HEK293 (cell line): ENCODE measurements at regions not wholly inside any gene's neighbourhood (a gene's known extent, or its start where the extent isn't known, plus 50 kb on each side); places are given as distances from the start of the nearest gene placed in this dataset.

Source experiments
- GLIS2 ChIP-seq: fragments of 450-650 bp; formaldehyde crosslinking; IDR thresholded peaks from 2 replicates; pipeline ENCODE4 v1.5.1; 2016; ENCODE audit warnings: missing biosample characterization, missing genetic modification characterization
- HOXC10 ChIP-seq: sonication (generic); formaldehyde crosslinking; IDR thresholded peaks from 2 replicates; pipeline ENCODE4 v1.8.1; 2023; ENCODE audit warnings: mild to moderate bottlenecking, missing genetic modification reagents
- KLF10 ChIP-seq: fragments of 450-650 bp; IDR thresholded peaks from 2 replicates; pipeline ENCODE4 v1.5.1; 2018; ENCODE audit warnings: missing biosample characterization, mild to moderate bottlenecking, missing genetic modification characterization
- OSR2 ChIP-seq: fragments of 450-650 bp; formaldehyde crosslinking; IDR thresholded peaks from 2 replicates; pipeline ENCODE4 v1.5.1; 2016; ENCODE audit warnings: missing biosample characterization, missing genetic modification characterization
- ZIC2 ChIP-seq: fragments of 450-650 bp; formaldehyde crosslinking; IDR thresholded peaks from 2 replicates; pipeline ENCODE4 v1.5.1; 2016; ENCODE audit warnings: missing biosample characterization, missing genetic modification characterization
- ZNF24 ChIP-seq: fragments of 450-650 bp; formaldehyde crosslinking; IDR thresholded peaks from 2 replicates; pipeline ENCODE4 v1.5.1; 2016; ENCODE audit warnings: missing biosample characterization, missing genetic modification characterization
- ZNF248 ChIP-seq: fragments of 450-650 bp; formaldehyde crosslinking; IDR thresholded peaks from 2 replicates; pipeline ENCODE4 v1.5.1; 2017; ENCODE audit warnings: missing biosample characterization, missing genetic modification characterization
- ZNF449 ChIP-seq: fragments of 450-650 bp; formaldehyde crosslinking; IDR thresholded peaks from 2 replicates; pipeline ENCODE4 v1.5.1; 2017; ENCODE audit warnings: missing biosample characterization, mild to moderate bottlenecking, missing genetic modification characterization, moderate library complexity
- ZNF629 ChIP-seq: fragments of 450-650 bp; formaldehyde crosslinking; IDR thresholded peaks from 2 replicates; pipeline ENCODE4 v1.5.1; 2017; ENCODE audit warnings: missing biosample characterization, missing genetic modification characterization
- TF ChIP-seq, protein P1 (sequence below): fragments of 450-650 bp; formaldehyde crosslinking; IDR thresholded peaks from 2 replicates; pipeline ENCODE4 v1.5.1; 2016; ENCODE audit warnings: missing biosample characterization, missing genetic modification characterization
- TF ChIP-seq, protein P2 (sequence below): IDR thresholded peaks from 2 replicates; pipeline ENCODE4 v1.6.1; 2011; ENCODE audit warnings: mild to moderate bottlenecking, low read depth, low read length, borderline replicate concordance

DNA sequence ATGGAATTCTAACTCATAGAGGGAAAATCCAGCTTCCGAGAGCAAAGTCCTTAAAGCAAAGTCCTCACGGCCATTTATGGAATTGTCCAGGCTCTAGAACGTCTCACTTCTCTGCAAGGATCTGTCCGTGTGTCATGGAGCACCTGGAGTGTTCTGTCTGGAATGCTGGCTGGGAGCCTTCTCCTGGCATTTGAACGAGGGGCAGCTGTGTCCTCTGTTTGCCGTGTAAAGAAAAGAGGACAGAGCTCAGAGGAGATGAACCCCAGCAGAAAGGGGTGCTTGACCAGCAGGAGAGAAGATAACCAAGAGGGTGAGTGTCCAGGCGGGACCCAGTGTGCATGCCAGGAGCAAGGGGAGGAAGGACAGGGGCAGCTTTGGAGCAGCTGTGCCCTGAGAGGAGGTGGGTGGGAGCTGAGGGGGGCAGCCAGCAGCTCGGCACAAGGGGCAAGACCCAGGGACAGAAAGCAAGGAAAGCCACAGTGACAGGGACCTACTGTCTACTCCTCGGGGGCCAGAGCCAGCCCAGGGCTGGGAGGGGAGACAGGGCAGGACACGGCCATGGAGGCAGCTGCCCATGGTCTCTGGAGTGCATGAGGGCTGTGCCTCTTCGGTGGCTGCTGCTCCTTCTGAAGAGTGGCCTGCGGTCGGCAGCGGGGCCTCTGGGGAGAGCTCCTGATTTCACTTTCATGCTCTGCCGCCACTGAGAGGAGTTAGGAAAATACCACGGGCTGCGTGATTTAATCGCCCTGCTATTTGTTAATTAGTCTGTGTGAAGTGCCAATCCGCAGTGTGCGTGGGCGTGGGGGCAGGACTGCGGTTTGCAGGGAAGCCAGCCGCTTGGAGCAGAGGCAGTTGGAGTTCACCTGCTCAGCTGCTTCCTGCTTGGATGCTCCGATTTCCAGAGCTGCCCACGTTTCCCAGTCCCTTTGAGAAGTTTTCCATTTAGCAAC is 149.3 kb upstream of the SHH start:
- TF ChIP-seq, protein P1, sequence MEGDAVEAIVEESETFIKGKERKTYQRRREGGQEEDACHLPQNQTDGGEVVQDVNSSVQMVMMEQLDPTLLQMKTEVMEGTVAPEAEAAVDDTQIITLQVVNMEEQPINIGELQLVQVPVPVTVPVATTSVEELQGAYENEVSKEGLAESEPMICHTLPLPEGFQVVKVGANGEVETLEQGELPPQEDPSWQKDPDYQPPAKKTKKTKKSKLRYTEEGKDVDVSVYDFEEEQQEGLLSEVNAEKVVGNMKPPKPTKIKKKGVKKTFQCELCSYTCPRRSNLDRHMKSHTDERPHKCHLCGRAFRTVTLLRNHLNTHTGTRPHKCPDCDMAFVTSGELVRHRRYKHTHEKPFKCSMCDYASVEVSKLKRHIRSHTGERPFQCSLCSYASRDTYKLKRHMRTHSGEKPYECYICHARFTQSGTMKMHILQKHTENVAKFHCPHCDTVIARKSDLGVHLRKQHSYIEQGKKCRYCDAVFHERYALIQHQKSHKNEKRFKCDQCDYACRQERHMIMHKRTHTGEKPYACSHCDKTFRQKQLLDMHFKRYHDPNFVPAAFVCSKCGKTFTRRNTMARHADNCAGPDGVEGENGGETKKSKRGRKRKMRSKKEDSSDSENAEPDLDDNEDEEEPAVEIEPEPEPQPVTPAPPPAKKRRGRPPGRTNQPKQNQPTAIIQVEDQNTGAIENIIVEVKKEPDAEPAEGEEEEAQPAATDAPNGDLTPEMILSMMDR (tag by site-specific recombination): no peak
- TF ChIP-seq GLIS2: no peak; the same call in 1 of the 2 replicates
- peak; percentile 97 for TF ChIP-seq OSR2
- TF ChIP-seq ZNF629: peak; percentile 58
- TF ChIP-seq ZNF248: no peak
- TF ChIP-seq ZIC2 (tag by site-specific recombination): no peak
- TF ChIP-seq ZNF24 (tag by site-specific recombination): no peak
- TF ChIP-seq ZNF449: no peak
- TF ChIP-seq, protein P2, sequence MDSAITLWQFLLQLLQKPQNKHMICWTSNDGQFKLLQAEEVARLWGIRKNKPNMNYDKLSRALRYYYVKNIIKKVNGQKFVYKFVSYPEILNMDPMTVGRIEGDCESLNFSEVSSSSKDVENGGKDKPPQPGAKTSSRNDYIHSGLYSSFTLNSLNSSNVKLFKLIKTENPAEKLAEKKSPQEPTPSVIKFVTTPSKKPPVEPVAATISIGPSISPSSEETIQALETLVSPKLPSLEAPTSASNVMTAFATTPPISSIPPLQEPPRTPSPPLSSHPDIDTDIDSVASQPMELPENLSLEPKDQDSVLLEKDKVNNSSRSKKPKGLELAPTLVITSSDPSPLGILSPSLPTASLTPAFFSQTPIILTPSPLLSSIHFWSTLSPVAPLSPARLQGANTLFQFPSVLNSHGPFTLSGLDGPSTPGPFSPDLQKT: no peak
- no peak for TF ChIP-seq HOXC10 (CRISPR knock-in tag)
- TF ChIP-seq KLF10 (tag by site-specific recombination): no peak
